GM12872 (cell line): ENCODE measurements at regions not wholly inside any gene's neighbourhood (a gene's known extent, or its start where the extent isn't known, plus 50 kb on each side); places are given as distances from the start of the nearest gene placed in this dataset.

Experiments used
- TF ChIP-seq, protein P1 (sequence below): IDR thresholded peaks from 3 replicates; pipeline ENCODE4 v1.5.1; 2011; ENCODE audit warnings: low read depth, mild to moderate bottlenecking, low read length, moderate library complexity; ENCODE audit not compliant: insufficient read depth

DNA sequence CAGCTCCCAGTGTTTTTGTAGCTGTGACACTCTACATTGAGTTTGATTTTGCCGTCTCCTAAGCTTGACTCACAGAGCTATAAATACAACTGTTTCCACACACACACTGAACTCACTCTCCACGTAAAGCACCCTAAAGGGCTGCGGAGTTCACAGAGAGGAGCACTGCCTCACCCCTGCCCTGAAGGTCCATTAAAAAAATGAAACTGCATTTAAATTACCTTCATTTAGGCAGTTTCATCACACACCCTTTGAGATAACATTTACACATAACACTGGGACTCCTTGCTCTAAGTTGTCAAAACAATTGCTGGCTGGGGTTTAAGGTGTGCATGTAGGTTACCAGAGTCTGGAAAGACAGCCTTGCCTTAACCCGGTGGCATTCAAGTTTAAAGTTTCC lies 137.1 kb upstream of the MAGI3 start:
- TF ChIP-seq, protein P1, sequence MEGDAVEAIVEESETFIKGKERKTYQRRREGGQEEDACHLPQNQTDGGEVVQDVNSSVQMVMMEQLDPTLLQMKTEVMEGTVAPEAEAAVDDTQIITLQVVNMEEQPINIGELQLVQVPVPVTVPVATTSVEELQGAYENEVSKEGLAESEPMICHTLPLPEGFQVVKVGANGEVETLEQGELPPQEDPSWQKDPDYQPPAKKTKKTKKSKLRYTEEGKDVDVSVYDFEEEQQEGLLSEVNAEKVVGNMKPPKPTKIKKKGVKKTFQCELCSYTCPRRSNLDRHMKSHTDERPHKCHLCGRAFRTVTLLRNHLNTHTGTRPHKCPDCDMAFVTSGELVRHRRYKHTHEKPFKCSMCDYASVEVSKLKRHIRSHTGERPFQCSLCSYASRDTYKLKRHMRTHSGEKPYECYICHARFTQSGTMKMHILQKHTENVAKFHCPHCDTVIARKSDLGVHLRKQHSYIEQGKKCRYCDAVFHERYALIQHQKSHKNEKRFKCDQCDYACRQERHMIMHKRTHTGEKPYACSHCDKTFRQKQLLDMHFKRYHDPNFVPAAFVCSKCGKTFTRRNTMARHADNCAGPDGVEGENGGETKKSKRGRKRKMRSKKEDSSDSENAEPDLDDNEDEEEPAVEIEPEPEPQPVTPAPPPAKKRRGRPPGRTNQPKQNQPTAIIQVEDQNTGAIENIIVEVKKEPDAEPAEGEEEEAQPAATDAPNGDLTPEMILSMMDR: no peak

DNA sequence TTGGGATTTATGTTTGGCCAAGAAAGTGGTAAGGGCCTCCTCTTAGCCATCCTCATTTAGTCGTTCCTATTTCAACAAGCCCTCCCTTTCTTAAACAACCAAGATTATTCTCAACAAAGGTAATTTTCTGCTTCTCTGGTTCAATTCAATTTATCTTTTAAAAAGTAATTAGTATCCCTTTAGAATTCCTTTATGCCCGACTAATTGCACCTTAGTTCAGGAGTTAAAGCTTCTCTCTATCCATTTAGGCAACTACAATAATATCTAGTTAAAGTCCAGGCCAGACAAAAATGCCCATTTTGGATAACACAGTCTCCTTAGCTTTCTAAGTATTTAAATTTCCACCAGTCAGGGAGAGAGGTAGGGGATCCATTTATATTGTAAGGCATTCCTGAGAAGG lies 136.7 kb upstream of the MAGI3 start:
- TF ChIP-seq, protein P1: no peak

DNA sequence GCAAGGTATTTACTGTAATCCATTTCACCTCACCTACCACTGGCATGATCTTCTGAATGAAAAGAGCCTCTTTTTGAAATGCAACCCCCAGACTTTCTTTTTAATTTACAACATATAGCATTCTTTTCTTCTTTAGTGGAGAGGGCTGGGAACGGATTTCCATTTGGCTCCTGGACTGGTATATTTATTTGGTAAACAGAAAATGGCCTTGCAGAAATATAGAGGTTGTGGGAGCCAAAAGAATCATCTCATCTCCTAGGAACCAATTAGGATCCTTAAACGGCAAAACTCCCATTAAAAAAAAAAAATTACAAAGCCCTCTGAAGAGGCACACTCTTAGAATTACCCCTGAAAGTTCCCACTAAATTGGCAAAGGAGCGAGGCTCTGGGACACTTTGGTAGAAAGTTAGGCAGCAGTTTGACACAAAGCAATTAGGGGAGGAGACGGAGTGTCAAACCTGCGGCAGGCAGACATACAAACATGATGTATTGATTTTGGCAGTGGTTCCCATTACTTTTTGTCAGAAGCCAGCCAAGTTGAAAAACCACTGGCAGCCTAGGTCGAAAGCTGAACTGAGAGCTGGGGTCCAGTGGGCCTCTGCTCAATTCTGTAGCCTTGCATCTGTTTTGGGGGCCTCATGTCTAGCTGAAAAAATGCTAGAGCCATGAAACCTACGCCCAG lies 135.1 kb upstream of the MAGI3 start:
- TF ChIP-seq, protein P1: no peak

DNA sequence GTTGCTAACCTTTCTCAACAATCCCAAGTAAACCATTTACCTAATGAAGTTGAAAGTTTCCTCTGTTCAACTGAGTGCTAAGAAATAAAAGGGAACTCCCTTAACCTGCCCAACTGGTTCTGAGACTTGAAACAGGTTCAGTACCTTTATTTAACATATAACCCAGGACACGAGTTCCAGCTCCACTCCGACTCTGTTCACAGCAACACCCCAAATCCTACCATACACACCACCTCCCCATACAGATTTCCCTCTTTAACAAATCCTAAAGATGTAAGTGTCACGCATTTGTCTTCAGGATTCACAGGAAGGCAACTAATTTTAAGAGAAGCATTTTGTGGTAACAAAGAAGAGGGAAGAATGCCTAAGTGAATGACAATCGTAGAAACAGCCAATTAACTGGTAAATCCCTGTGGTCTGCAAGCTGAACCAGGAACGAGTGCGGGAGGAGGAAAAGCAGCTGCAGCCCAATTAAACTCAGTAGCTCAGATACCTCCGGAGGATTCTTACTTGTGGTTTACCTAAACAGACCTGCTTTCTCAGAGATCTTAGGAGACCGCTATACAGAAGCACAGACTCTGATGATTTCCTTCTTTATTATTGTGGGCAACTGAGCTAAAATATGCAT lies 134.5 kb upstream of the MAGI3 start:
- TF ChIP-seq, protein P1: no peak

DNA sequence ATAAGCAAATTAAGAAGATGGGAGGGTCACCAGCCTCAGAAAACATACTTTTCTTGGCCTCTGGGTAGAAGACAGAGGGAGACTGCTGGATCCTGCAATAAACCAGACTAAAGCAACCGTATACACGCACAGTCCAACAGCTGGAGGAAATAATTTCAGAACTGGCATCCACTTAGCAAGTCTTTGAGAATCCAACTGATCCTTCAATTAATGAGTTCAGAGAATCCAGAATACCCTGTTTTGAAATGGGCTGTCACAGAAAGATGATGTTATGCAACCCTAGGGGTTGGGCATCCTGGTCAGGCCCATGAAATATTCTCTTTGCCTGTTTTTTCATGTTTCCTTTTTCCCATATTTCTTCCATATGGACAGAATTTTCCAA lies 134.0 kb upstream of the MAGI3 start:
- TF ChIP-seq, protein P1: no peak

DNA sequence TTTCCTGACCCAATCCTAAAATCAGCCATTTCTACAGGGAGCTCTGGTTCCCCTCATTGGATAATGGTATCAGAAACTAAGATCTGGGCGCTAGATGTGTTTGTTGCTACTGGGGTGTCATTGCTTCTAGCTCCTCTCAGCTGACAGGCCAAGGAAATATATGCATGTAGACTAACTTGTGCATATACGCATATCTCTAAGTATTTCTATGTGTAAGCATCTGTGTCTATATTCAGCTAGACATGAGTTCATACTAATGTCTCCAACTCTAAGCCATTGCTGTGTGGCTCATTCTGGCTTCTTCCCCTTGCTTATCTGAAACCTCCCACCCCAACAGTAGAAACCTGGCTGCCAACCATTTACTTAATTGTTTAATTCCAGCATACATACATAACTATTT lies 130.3 kb upstream of the MAGI3 start:
- TF ChIP-seq, protein P1: no peak

DNA sequence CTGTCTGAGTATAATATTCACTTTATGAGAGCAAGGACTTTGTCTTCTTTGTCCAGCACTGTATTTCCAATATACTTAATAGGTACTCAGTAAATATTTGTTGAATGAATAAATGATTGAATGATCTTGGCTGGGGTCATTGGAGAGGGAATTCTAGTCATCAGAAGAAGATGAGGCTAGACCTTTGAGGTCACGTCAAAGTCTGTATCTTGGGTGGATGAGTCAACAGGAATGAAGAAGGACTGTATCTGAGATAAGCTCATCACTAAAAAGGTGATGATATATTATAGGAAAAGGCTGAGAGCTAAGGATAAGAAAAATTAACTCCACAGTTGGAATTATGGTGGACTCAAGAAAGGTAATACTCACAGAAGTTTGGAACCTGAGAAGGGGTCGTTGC lies 125.1 kb upstream of the MAGI3 start:
- TF ChIP-seq, protein P1: no peak
